Suprapubic skin (tissue), 3 donors: ENCODE measurements at regions not wholly inside any gene's neighbourhood (a gene's known extent, or its start where the extent isn't known, plus 50 kb on each side); places are given as distances from the start of the nearest gene placed in this dataset.

Source experiments
- CTCF ChIP-seq, 2 donors: fragments of 200-600 bp in 1 of 2; fragments of 450-650 bp in 1 of 2; sonication (generic) in 1 of 2; IDR thresholded peaks; one replicate each; pipeline ENCODE4 v1.5.1; 2016 to 2019; ENCODE audit warnings: antibody characterized with exemption in 2 of 2, mild to moderate bottlenecking in 1 of 2, moderate library complexity in 1 of 2
- POLR2A ChIP-seq, 2 donors: fragments of 450-650 bp; IDR thresholded peaks; one replicate each; pipeline ENCODE4 v1.6.1; 2017; ENCODE audit warnings: antibody characterized with exemption in 2 of 2, mild to moderate bottlenecking in 2 of 2, moderate library complexity in 2 of 2

- TF ChIP-seq CTCF (IDR thresholded peaks at IDR 0.05) (no peak), POLR2A (IDR thresholded peaks at IDR 0.05) (no peak)
Measured at GRCh38 chr5:5585751-5586341, 163.4 kb downstream of the ICE1 start.
